KMS-11 (cell line): ENCODE measurements at regions not wholly inside any gene's neighbourhood (a gene's known extent, or its start where the extent isn't known, plus 50 kb on each side); places are given as distances from the start of the nearest gene placed in this dataset.

ENCODE experiments used
- H2AFZ ChIP-seq: fragments of 200-600 bp; sonication (generic); 2 replicates; pipeline ENCODE4 v1.6.1; 2016; ENCODE audit warnings: antibody characterized with exemption, mixed run types, low read depth
- H3K27ac ChIP-seq: fragments of 200-600 bp; sonication (generic); 2 replicates; pipeline ENCODE4 v1.6.1; 2016; ENCODE audit warnings: mild to moderate bottlenecking, mixed run types
- H3K27me3 ChIP-seq: fragments of 200-600 bp; sonication (generic); 2 replicates; pipeline ENCODE4 v1.6.1; 2017; ENCODE audit warnings: mild to moderate bottlenecking, low read depth, mixed run types, moderate library complexity; ENCODE audit not compliant: insufficient read depth
- H3K36me3 ChIP-seq: fragments of 200-600 bp; sonication (generic); 2 replicates; pipeline ENCODE4 v1.6.1; 2017; ENCODE audit warnings: mild to moderate bottlenecking, mixed run types; ENCODE audit not compliant: insufficient read depth
- H3K4me1 ChIP-seq: fragments of 200-600 bp; sonication (generic); 2 replicates; pipeline ENCODE4 v1.6.1; 2016; ENCODE audit warnings: mild to moderate bottlenecking, low read depth, mixed run types; ENCODE audit not compliant: poor library complexity, severe bottlenecking
- H3K4me2 ChIP-seq: fragments of 200-600 bp; sonication (generic); 2 replicates; pipeline ENCODE4 v1.7.0; 2016; ENCODE audit warnings: mild to moderate bottlenecking, mixed run types
- H3K4me3 ChIP-seq: fragments of 200-600 bp; sonication (generic); IDR thresholded peaks from 2 replicates; pipeline ENCODE4 v1.6.1; 2017; ENCODE audit warnings: low read depth, low read length, mixed read lengths; ENCODE audit not compliant: insufficient read depth
- H3K79me2 ChIP-seq: fragments of 200-600 bp; sonication (generic); 2 replicates; pipeline ENCODE4 v1.6.1; 2016; ENCODE audit warnings: low read depth, mixed run types; ENCODE audit not compliant: insufficient read depth
- H3K9ac ChIP-seq: fragments of 200-600 bp; sonication (generic); 2 replicates; pipeline ENCODE4 v1.6.1; 2016; ENCODE audit warnings: mild to moderate bottlenecking, mixed run types
- H4K20me1 ChIP-seq: fragments of 200-600 bp; sonication (generic); 2 replicates; pipeline ENCODE4 v1.6.1; 2016; ENCODE audit warnings: mild to moderate bottlenecking, mixed run types; ENCODE audit not compliant: insufficient read depth
- CTCF ChIP-seq: fragments of 200-600 bp; sonication (generic); conservative IDR thresholded peaks from 2 replicates; pipeline ENCODE4 v1.6.1; 2017; ENCODE audit warnings: low read depth, mild to moderate bottlenecking, antibody characterized with exemption, low read length, moderate library complexity, mixed read lengths

GRCh38 chr6:139943391-139943790, 568.9 kb upstream of the CITED2 start:
- no peak overlapping the region for H3K4me3 ChIP-seq
- no peaks in the 10 kb centered on the region for H3K27me3 ChIP-seq
- H3K27ac ChIP-seq: no peak overlapping the region
- H3K79me2 ChIP-seq: no peaks in the 10 kb centered on the region
- H3K4me1 ChIP-seq: no peaks in the 10 kb centered on the region
- no peak overlapping the region for H3K9ac ChIP-seq
- no peaks in the 10 kb centered on the region; the same call in 1 of the 2 replicates for H3K36me3 ChIP-seq
- H2AFZ ChIP-seq: no peak overlapping the region
- H4K20me1 ChIP-seq: no peaks in the 10 kb centered on the region
- H3K4me2 ChIP-seq: no peak overlapping the region
- TF ChIP-seq CTCF: no peak

- H3K9ac ChIP-seq: no peak overlapping the region
- no peak overlapping the region for H3K4me2 ChIP-seq
- TF ChIP-seq CTCF: no peak
- H3K79me2 ChIP-seq: no peaks in the 10 kb centered on the region
- H4K20me1 ChIP-seq: no peaks in the 10 kb centered on the region
- H3K4me3 ChIP-seq: no peak overlapping the region
- no peak overlapping the region for H2AFZ ChIP-seq
- H3K4me1 ChIP-seq: no peaks in the 10 kb centered on the region
- no peak overlapping the region for H3K27ac ChIP-seq
- no peaks in the 10 kb centered on the region; the same call in 1 of the 2 replicates for H3K36me3 ChIP-seq
- no peaks in the 10 kb centered on the region for H3K27me3 ChIP-seq
These were observed 567.9 kb upstream of the CITED2 start for GRCh38 chr6:139942331-139942730.

GRCh38 chr6:139941826-139942225, 567.4 kb upstream of the CITED2 start:
- no peak overlapping the region for H3K9ac ChIP-seq
- no peaks in the 10 kb centered on the region; the same call in 1 of the 2 replicates for H3K36me3 ChIP-seq
- no peak overlapping the region for H2AFZ ChIP-seq
- H3K4me2 ChIP-seq: no peak overlapping the region
- no peak for TF ChIP-seq CTCF
- H3K4me1 ChIP-seq: no peaks in the 10 kb centered on the region
- H3K27ac ChIP-seq: no peak overlapping the region
- H4K20me1 ChIP-seq: no peaks in the 10 kb centered on the region
- H3K79me2 ChIP-seq: no peaks in the 10 kb centered on the region
- H3K27me3 ChIP-seq: no peaks in the 10 kb centered on the region
- no peak overlapping the region for H3K4me3 ChIP-seq

GRCh38 chr6:139940741-139941729, 566.6 kb upstream of the CITED2 start:
- TF ChIP-seq CTCF: no peak
- H3K4me3 ChIP-seq: no peak overlapping the region
- H3K9ac ChIP-seq: no peak overlapping the region
- no peaks in the 10 kb centered on the region for H3K27me3 ChIP-seq
- H4K20me1 ChIP-seq: no peaks in the 10 kb centered on the region
- H3K4me2 ChIP-seq: no peak overlapping the region
- H3K4me1 ChIP-seq: no peaks in the 10 kb centered on the region
- no peak overlapping the region for H3K27ac ChIP-seq
- H3K79me2 ChIP-seq: no peaks in the 10 kb centered on the region
- H3K36me3 ChIP-seq: no peaks in the 10 kb centered on the region; the same call in 1 of the 2 replicates
- no peak overlapping the region for H2AFZ ChIP-seq
